ENCODE measurements at regions not wholly inside any gene's neighbourhood (a gene's known extent, or its start where the extent isn't known, plus 50 kb on each side); places are given as distances from the start of the nearest gene placed in this dataset.

- Mint-ChIP-seq H3K27ac (ENCODE audit: low read depth, unreplicated experiment) (no peak overlapping the region), H3K4me3 (ENCODE audit: unreplicated experiment) (no peak overlapping the region), H3K4me1 (ENCODE audit: insufficient read depth, unreplicated experiment) (no peaks in the 10 kb centered on the region), H3K9me3 (ENCODE audit: unreplicated experiment) (peaks cover 7% of the 10 kb centered on the region), H3K36me3 (ENCODE audit: insufficient read depth, unreplicated experiment) (no peaks in the 10 kb centered on the region), H3K27me3 (ENCODE audit: insufficient read depth, unreplicated experiment) (no peaks in the 10 kb centered on the region)
- ChIA-PET CTCF (no interaction called here), POLR2A (interaction anchor here (0.6 to 0.7 kb wide), 2 partner anchors 290 to 887 kb away, joined by 3 read pairs; no protein-coding TSS in a partner anchor)
- intact Hi-C loops (cut with micrococcal nuclease) = no loop called here
- DNase-seq (ENCODE audit: unreplicated experiment) = no peak
- BruUV-seq (replicated peaks) = no TSS peak
- TF ChIP-seq CTCF (IDR thresholded peaks at IDR 0.05; ENCODE audit: unreplicated experiment) = no peak
Observed at GRCh38 chr1:14451217-14451616, 147.3 kb upstream of the KAZN start.

- no TSS peak for BruUV-seq (replicated peaks)
- Mint-ChIP-seq H3K4me1 (ENCODE audit: insufficient read depth, unreplicated experiment) (no peaks in the 10 kb centered on the region), H3K4me3 (ENCODE audit: unreplicated experiment) (no peak overlapping the region), H3K36me3 (ENCODE audit: insufficient read depth, unreplicated experiment) (no peaks in the 10 kb centered on the region), H3K27me3 (ENCODE audit: insufficient read depth, unreplicated experiment) (no peaks in the 10 kb centered on the region), H3K9me3 (ENCODE audit: unreplicated experiment) (peaks cover 7% of the 10 kb centered on the region), H3K27ac (ENCODE audit: low read depth, unreplicated experiment) (no peak overlapping the region)
- no peak for TF ChIP-seq CTCF (IDR thresholded peaks at IDR 0.05; ENCODE audit: unreplicated experiment)
- POLR2A ChIA-PET = no interaction called here
- CTCF ChIA-PET = interaction anchor here (0.6 kb wide), 1 partner anchor 339 kb away, joined by 3 read pairs; no protein-coding TSS in a partner anchor
- DNase-seq (ENCODE audit: unreplicated experiment) = no peak
- intact Hi-C loops (cut with micrococcal nuclease) = no loop called here
Observed at GRCh38 chr1:14452551-14452950, 145.9 kb upstream of the KAZN start.

- Mint-ChIP-seq H3K4me1 (ENCODE audit: insufficient read depth, unreplicated experiment) (no peaks in the 10 kb centered on the region), H3K9me3 (ENCODE audit: unreplicated experiment) (no peaks in the 10 kb centered on the region), H3K27me3 (ENCODE audit: insufficient read depth, unreplicated experiment) (no peaks in the 10 kb centered on the region), H3K27ac (ENCODE audit: low read depth, unreplicated experiment) (no peak overlapping the region), H3K36me3 (ENCODE audit: insufficient read depth, unreplicated experiment) (no peaks in the 10 kb centered on the region), H3K4me3 (ENCODE audit: unreplicated experiment) (no peak overlapping the region)
- ChIA-PET POLR2A (no interaction called here), CTCF (no interaction called here)
- no peak for TF ChIP-seq CTCF (IDR thresholded peaks at IDR 0.05; ENCODE audit: unreplicated experiment)
- intact Hi-C loops (cut with micrococcal nuclease) = no loop called here
- no TSS peak for BruUV-seq (replicated peaks)
- no peak for DNase-seq (ENCODE audit: unreplicated experiment)
Observed at GRCh38 chr1:14460173-14460572, 138.3 kb upstream of the KAZN start.

GRCh38 chr1:14462851-14463250, 135.6 kb upstream of the KAZN start:
- no TSS peak for BruUV-seq (replicated peaks)
- no peaks in the 10 kb centered on the region for H3K9me3 Mint-ChIP-seq (ENCODE audit: unreplicated experiment)
- no peak overlapping the region for H3K27ac Mint-ChIP-seq (ENCODE audit: low read depth, unreplicated experiment)
- no peaks in the 10 kb centered on the region for H3K36me3 Mint-ChIP-seq (ENCODE audit: insufficient read depth, unreplicated experiment)
- intact Hi-C loops (cut with micrococcal nuclease) = no loop called here
- H3K4me3 Mint-ChIP-seq (ENCODE audit: unreplicated experiment) = no peak overlapping the region
- no peaks in the 10 kb centered on the region for H3K27me3 Mint-ChIP-seq (ENCODE audit: insufficient read depth, unreplicated experiment)
- no peaks in the 10 kb centered on the region for H3K4me1 Mint-ChIP-seq (ENCODE audit: insufficient read depth, unreplicated experiment)
- ChIA-PET POLR2A (no interaction called here), CTCF (no interaction called here)
- DNase-seq (ENCODE audit: unreplicated experiment) = no peak
- no peak for TF ChIP-seq CTCF (IDR thresholded peaks at IDR 0.05; ENCODE audit: unreplicated experiment)

All from MCF 10A (cell line).